ENCODE measurements at regions not wholly inside any gene's neighbourhood (a gene's known extent, or its start where the extent isn't known, plus 50 kb on each side); places are given as distances from the start of the nearest gene placed in this dataset.

GRCh38 chr6:8674126-8674525, 238.8 kb upstream of the SLC35B3 start:
- ChIA-PET CTCF (no interaction called here), POLR2A (no interaction called here), RAD21 (ENCODE audit: low non-redundant PET in 1 of 2, low total read pairs in 2 of 2, uncharacterized antibody in 2 of 2, unreplicated experiment in 2 of 2) (no interaction called here)
- TF ChIP-seq JUND (IDR thresholded peaks at IDR 0.05) (no peak), SRF (IDR thresholded peaks at IDR 0.05; ENCODE audit: low read depth) (no peak), ZBTB33 (IDR thresholded peaks at IDR 0.05; ENCODE audit: extremely low read depth, insufficient replicate concordance, low read length) (no peak), POLR2AphosphoS5 (IDR thresholded peaks at IDR 0.05; ENCODE audit: low read depth, low read length) (no peak), REST (IDR thresholded peaks at IDR 0.05; ENCODE audit: low read depth) (no peak), ZNF274 (IDR thresholded peaks at IDR 0.05; ENCODE audit: low read depth, low read length) (no peak), CBX3 (IDR thresholded peaks at IDR 0.05; ENCODE audit: low read depth) (no peak), EGR1 (IDR thresholded peaks at IDR 0.05; ENCODE audit: low read depth) (no peak), TCF7L2 (IDR thresholded peaks at IDR 0.05; ENCODE audit: borderline replicate concordance, extremely low read depth, insufficient read depth, insufficient read length) (no peak), SP1 (IDR thresholded peaks at IDR 0.05; ENCODE audit: low read depth) (no peak), RAD21 (IDR thresholded peaks at IDR 0.05; ENCODE audit: low read depth) (no peak), EZH2 (IDR thresholded peaks at IDR 0.05) (no peak), CEBPB (IDR thresholded peaks at IDR 0.05; ENCODE audit: low read depth) (no peak), ELF1 (IDR thresholded peaks at IDR 0.05; ENCODE audit: borderline replicate concordance, low read depth) (no peak), CTCF (IDR thresholded peaks at IDR 0.05 in 2 of 3, conservative IDR thresholded peaks at IDR 0.05 in 1 of 3; ENCODE audit: borderline replicate concordance in 1 of 3, insufficient read depth in 1 of 3, low read depth in 2 of 3, low read length in 2 of 3) (no peak), SIN3A (IDR thresholded peaks at IDR 0.05; ENCODE audit: low read depth) (no peak), MAX (IDR thresholded peaks at IDR 0.05) (no peak)
- no peak overlapping the region for H3K4me2 ChIP-seq (ENCODE audit: low read length)
- no peaks in the 10 kb centered on the region for H4K20me1 ChIP-seq (ENCODE audit: insufficient read depth)
- H3K36me3 ChIP-seq (ENCODE audit: control insufficient read depth in 1 of 2, insufficient read depth in 2 of 2, low read length in 2 of 2): no peaks in the 10 kb centered on the region
- no peak for DNase-seq (ENCODE audit: low read depth, low spot score)
- H3K9ac ChIP-seq (ENCODE audit: low read length): no peak overlapping the region
- H3K9me2 ChIP-seq (ENCODE audit: insufficient read depth): no peaks in the 10 kb centered on the region
- no peaks in the 10 kb centered on the region for H3K9me3 ChIP-seq (ENCODE audit: control insufficient read depth in 1 of 2, insufficient read depth in 1 of 2, low read depth in 1 of 2, low read length in 2 of 2)
- H3K4me3 ChIP-seq (replicated peaks in 1 of 2; ENCODE audit: low read depth in 1 of 2, low read length in 2 of 2): no peak overlapping the region
- H3K4me1 ChIP-seq (ENCODE audit: control insufficient read depth in 1 of 2, insufficient read depth in 2 of 2, low read length in 2 of 2): no peaks in the 10 kb centered on the region
- no peaks in the 10 kb centered on the region for H3K79me2 ChIP-seq (ENCODE audit: insufficient read depth, low read length)
- H3K27me3 ChIP-seq (ENCODE audit: insufficient read depth, low read length): no peaks in the 10 kb centered on the region
- H2AFZ ChIP-seq (ENCODE audit: low read depth, low read length, poor library complexity, severe bottlenecking): no peak overlapping the region
- BruUV-seq (replicated peaks): no TSS peak
- H3K27ac ChIP-seq (ENCODE audit: low read depth, low read length): no peak overlapping the region
- intact Hi-C loops (cut with micrococcal nuclease): no loop called here
- ATAC-seq: no peak
